SH-SY5Y (cell line): ENCODE measurements at regions not wholly inside any gene's neighbourhood (a gene's known extent, or its start where the extent isn't known, plus 50 kb on each side); places are given as distances from the start of the nearest gene placed in this dataset.

Source experiments
- GATA2 ChIP-seq: IDR thresholded peaks from 2 replicates; pipeline ENCODE4 v1.6.1; 2011; ENCODE audit warnings: mild to moderate bottlenecking, low read depth, low read length
- GATA3 ChIP-seq: IDR thresholded peaks from 2 replicates; pipeline ENCODE4 v1.6.1; 2011; ENCODE audit warnings: low read depth, mild to moderate bottlenecking, low read length, moderate library complexity

DNA sequence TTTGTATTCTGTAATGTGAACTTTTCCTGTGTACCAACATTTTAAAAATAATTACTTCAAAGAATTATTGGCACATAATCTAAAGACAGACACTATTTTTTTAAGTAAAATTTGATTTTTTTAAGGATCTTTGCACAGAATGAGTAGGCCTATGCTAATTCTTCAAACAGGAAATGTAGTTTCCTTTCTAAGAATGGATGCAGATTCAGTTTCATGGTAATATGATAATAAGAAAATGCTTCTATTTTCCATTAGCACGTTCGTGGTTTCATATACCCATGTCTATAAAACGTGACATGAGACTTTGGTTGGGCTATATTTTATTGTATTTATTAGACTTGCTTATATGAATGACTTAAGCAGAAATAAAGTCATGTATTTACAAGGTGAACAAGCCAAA is 191.8 kb upstream of the RBBP8 start:
- TF ChIP-seq GATA3 (no peak), GATA2 (no peak)
